GM13976 (cell line): ENCODE measurements at regions not wholly inside any gene's neighbourhood (a gene's known extent, or its start where the extent isn't known, plus 50 kb on each side); places are given as distances from the start of the nearest gene placed in this dataset.

Experiments
- DNase-seq: peaks from one replicate; pipeline ENCODE4 v3.0.0; 2012; ENCODE audit warnings: low spot score
- CTCF ChIP-seq: IDR thresholded peaks from 2 replicates; pipeline ENCODE4 v1.5.1; 2012; ENCODE audit warnings: borderline replicate concordance, mild to moderate bottlenecking; ENCODE audit not compliant: insufficient read depth; ENCODE audit errors: extremely low read depth, missing control alignments, control extremely low read depth
- in situ Hi-C: fragments of 300-500 bp; cut with MboI; formaldehyde crosslinking; loops from one replicate; pipeline ENCODE4 v1.12.0; 2022; ENCODE audit warnings: low sequenced_read_pairs, mixed read lengths, inconsistent platforms; ENCODE audit not compliant: unreplicated experiment

DNA sequence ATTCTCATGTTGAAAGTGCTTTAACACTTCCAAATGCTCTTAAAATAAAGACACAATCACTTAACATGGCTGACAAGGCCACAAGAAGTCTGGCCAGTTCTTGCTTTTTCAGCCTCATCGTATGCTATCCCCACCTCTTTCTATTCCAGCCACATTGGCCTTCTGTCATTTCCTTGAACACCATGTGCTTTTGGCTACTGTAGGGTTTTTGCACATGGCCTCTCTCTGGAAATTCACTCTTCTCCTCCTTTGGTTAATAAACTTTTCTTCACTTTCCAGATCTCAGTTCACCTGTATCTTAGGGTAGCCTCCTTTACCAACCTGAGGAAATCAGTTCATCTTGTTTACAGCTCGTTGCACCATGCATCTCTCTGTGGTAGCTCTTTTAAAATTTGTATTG lies 450.5 kb upstream of the MEX3C start:
- in situ Hi-C loops, result loop anchor here (25.0 kb wide), 1 partner anchor 1739 kb away; no protein-coding TSS in a partner anchor
- no peak for TF ChIP-seq CTCF
- no peak for DNase-seq

DNA sequence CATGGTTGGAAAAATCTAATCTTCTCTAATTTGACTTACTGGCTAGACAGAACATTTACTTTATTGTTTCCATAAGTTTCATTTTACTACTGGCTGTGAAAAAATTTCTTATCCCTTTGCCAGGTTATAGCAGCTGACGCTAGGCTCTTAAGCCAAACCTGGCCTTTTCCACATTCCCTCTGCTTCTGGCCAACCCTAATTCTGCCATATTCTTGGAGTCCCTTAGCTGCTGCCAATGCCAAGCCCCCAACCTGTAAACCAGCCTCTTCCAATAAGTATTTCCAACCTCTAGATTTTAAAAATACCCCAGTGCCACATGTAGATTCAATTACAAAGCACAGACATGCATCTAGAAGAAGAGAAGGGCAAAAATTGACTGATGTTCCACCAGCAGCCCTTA lies 452.3 kb upstream of the MEX3C start:
- DNase-seq, result no peak
- TF ChIP-seq CTCF, result no peak
- in situ Hi-C loops, result loop anchor here (25.0 kb wide), 2 partner anchors 1038 to 1738 kb away; no protein-coding TSS in a partner anchor

DNA sequence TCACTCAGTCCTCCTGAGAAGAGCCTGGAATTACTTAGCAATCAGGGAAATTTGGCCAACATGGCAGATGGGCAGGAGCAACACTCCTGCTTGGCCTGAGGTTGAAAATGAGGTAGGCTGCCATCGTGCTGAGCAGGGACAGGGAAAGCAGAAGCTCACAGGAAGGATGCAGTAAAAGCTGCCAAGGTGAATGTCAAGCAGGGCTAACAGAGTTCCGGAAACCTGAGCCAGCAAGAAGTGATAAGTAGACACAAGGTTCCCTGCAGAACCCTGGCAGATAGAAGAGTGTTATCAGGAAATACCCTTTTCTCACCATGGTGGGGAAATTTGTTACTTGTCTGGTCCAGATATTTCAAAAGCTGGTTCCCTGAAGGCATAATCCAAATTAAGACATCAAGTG lies 454.3 kb upstream of the MEX3C start:
- no peak for DNase-seq
- in situ Hi-C loops, result loop anchor here (25.0 kb wide), 1 partner anchor 1036 kb away; no protein-coding TSS in a partner anchor
- TF ChIP-seq CTCF, result no peak

DNA sequence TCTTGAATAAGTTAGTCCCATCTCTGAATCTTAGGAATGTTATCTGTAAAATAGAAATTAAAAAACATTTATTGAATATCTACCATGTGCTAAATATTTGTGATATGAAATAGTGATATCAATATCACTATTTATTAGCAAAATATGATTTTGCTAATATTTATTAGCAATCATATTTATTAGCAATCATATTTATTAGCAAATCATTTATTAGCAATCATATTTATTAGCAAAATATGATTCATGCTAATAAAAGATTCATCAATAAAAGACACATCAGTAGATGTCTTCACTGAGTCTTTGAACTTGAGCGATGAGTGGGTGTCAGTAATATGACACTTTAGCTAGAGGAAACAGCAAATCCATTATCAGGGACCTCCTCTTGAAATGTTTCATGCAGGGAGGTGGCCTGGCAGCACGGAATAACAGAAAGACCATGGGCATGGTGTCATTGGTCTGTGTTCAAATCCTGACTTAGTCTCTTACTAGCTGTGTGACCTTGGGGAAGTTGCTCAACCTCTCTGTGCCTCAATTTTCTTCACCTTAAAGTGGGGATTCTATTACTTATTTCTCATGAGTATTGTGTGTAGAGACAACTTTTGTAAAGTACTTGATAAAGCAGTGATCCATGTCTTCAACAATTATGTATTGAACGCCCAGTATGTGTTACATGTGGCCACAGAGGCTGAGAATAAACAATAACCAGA lies 456.2 kb upstream of the MEX3C start:
- DNase-seq, result no peak
- no peak for TF ChIP-seq CTCF
- in situ Hi-C loops, result loop anchor here (25.0 kb wide), 1 partner anchor 1034 kb away; no protein-coding TSS in a partner anchor

DNA sequence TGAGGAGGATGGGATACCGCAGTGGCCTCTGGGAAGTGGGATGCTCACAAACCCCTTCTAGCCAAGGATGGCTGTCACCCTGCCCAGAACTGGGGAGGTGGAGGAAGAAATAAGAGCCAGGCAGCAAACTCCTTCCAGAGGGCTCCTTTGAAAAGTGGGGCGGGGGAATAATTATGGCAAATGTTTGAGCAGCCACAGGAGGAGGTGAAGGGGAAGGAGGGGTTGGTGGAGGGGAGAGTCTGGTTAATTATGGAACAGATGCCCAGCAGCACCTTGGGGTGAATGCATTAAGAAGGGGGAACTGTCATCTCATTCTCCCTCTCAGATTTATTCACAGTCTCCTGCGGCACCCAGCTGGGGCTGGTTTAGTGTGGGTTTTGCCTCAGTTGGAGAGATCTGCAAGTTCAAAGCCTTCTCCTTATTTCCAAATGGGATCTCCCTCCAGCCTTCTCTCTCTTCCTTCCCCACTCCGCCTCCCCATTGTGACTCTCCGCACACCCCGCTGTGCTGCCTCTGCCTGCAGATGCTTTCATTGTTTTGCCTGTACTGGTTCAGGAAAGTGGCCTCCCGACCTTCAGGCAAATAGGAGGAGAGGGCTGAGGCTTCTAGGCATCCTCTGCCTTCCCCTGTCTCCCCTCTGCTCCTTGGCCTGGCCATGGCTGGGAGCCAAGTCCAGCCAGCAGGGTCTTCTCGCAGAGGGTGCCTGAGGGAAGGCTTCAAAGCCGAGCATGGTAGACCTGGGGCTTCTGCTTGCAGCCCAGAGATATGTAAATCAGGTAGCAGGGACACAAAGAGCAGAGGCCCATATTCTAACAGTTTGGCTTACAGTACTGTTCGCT lies 457.2 kb upstream of the MEX3C start:
- peak; percentile 38 for DNase-seq
- in situ Hi-C loops, result loop anchor here (25.0 kb wide), 1 partner anchor 1033 kb away; no protein-coding TSS in a partner anchor
- TF ChIP-seq CTCF, result no peak

GRCh38 chr18:51655327-51655698 lies 457.8 kb upstream of the MEX3C start:
- peak; percentile 57 for DNase-seq
- in situ Hi-C loops, result loop anchor here (25.0 kb wide), 1 partner anchor 1032 kb away; no protein-coding TSS in a partner anchor

More at GRCh38 chr18:51655327-51655698, 457.8 kb upstream of the MEX3C start:
- TF ChIP-seq CTCF, result no peak
